ENCODE measurements at regions not wholly inside any gene's neighbourhood (a gene's known extent, or its start where the extent isn't known, plus 50 kb on each side); places are given as distances from the start of the nearest gene placed in this dataset.
"Not testable (repeated sequence)": the region's sequence is repeated elsewhere in the genome, so short reads cannot be mapped to it uniquely, and the experiment has no call there.

DNA sequence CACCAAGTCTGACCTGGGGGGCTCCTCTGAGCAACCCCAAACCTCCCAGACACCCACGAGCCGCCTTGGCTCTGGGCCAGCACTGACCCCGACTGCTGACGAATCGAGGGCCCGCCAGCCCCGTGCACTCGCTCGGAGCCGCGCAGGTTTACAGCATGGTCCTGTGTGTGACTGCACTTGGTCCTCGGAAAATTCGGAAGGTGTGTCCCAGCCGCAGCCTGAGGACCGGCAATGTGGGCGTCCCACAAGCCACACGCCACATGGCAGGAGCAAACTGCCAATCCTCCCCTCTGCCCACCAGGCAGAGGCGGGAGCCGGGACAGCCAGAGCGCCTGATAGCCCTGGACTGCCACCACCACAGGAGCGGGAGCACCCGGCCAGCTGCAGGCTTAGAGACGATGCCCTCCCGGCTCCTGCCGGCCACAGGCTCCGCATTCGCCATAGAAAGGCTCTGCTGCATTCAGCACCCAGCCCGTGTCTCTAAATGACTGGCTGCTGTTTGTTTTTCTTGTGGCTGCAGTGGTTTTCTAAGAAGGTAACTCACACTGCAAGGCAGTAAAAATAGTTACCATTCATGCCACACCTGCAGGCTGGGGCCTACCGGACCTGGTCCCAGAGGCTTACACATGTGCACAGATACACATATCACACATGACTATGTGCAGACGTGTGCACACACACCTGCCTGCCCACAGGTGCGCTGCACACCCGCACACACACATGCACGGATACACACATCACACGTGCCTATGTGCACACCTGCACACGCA is 5415.3 kb upstream of the TPTE start:
- DNase-seq, result not testable (repeated sequence)

DNA sequence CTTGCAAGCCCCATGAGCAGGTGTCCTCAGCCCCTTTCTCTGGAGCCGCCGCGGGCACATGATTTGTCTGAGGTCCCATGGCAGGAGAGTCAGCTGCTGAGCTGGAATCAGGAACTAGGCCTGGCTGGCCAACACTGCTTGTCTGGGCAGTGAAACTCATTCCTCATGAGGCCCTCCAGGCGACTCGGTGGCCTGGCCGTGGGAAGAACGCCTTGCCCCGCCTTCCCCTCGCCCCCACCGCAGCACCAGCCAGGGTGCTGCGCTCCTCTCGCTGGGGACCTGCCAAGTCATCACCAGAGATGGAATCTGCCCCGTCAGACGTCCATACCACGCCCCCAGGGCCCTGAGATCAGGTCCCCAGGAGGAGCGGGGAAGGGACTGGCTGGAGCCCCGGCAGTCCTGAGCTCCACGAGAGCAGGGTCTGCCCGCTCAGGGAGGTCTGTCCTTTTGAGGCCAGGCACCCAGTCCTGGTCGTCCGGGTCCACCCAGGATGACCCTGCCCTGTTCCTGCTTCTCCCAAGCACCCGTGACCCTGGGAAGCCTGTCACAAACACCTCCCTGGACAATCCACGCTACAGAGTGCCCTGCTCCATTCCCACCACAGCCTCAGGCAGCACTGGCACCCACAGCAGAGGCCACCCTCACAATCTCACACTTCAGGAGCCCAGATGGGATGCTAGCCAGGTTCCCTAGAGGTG is 5414.5 kb upstream of the TPTE start:
- not testable (repeated sequence) for DNase-seq

DNA sequence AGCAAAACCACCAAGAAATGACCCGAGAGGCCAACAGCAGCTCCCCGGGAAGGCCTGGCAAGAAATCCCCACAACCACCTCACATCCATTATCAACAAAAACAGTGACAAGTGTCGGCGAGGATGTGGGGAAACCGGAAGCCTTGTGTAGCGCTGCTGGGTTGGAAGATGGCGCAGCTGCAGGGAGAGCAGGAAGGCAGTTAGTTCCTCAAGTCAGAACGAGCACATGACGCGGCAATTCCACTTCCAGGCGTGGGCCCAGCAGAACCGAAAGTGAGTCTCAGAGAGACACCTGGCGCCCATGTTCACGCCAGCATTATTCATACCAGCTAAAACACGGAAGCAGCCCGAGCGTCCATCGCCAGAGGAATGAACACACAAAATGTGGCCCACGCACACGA is 5413.7 kb upstream of the TPTE start:
- not testable (repeated sequence) for DNase-seq

DNA sequence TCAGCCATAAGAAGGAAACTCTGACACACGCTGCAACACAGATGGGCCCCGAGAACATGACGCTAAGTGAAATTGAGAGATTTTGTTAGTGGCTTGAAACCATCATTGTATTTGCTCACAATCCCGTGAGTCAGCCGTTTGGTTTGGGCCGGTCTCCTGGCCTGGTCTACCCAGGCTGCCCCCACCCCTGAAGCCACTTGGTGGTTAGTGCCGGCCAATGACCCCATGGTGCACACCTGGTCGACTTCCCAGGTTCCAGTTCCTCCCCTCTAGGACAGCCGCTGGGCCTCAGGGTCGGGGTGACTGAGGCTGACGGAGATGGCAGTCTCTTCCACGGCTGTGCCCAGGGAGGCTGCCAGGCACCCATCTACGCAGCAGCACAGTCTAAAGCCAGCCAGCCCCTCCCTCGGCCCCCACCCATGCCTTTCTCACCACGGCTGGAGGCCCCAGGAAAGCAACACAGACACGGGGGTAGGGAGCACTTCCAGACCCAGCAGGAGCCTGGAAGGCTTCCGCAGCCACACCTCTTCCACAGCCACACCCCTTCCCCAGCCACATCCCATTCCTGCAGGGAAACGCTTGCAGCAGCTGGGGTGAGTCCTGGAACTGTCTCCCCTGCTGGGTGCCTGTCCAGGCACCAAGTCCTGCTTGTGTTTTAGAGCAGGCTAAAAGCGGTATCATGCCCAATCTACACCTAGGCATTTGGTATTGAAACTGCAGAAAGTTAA is 5413.2 kb upstream of the TPTE start:
- not testable (repeated sequence) for DNase-seq

DNA sequence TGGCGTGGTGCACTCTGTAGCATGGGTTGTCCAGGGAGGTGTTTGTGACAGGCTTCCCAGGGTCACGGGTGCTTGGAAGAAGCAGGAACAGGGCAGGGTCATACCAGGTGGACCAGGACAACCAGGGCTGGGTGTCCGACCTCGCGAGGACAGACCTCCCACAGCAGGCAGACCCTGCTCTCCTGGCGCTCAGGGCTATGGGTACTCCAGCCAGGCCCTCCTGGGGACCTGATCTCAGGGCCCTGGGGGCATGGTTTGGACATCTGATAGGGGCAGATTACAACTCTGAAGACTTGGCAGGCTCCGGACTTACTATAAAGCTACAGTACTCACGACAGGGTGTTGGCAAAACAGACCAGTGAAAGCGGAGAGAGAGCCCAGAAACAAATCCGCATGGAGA is 5410.2 kb upstream of the TPTE start:
- DNase-seq, result not testable (repeated sequence)

DNA sequence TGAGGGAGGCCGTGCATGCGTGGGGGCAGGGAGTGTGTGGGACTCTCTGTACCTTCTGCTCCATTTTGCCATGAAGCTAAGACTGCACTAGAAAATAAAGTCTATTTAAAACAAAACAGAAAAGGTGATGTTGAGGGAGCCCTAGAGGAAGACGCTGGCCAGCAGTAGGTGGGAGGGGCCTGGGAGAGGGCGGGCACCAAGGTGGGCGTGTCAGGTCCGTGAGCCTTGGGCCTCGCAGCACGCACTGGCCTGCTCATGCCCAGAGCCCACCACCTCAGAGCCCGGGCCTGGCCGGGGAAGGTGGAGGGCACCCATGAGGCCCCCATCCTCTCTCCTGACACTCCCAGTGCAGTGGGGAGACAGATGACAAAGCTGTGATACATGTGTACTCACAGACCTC is 5408.3 kb upstream of the TPTE start:
- DNase-seq, result not testable (repeated sequence)

DNA sequence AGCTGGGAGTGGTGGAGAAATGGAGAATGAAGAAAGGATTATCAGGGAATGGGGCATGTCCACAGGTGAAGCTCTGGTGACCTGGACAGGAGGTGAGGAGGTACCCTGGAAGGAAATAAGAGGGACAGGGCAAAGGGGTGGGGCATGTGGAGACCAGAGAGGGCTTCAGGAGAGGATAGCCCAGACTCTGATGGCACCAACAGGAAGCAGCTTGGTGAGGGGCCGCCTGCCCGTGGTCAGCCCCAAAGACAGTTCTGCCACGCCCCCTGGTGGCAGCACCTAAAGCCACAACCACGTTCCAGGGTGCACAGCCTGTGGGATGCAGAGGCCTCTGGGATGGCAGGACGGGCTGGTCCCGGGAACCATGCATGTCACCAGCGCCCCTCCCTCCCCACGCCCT is 5406.9 kb upstream of the TPTE start:
- DNase-seq, result not testable (repeated sequence)

DNA sequence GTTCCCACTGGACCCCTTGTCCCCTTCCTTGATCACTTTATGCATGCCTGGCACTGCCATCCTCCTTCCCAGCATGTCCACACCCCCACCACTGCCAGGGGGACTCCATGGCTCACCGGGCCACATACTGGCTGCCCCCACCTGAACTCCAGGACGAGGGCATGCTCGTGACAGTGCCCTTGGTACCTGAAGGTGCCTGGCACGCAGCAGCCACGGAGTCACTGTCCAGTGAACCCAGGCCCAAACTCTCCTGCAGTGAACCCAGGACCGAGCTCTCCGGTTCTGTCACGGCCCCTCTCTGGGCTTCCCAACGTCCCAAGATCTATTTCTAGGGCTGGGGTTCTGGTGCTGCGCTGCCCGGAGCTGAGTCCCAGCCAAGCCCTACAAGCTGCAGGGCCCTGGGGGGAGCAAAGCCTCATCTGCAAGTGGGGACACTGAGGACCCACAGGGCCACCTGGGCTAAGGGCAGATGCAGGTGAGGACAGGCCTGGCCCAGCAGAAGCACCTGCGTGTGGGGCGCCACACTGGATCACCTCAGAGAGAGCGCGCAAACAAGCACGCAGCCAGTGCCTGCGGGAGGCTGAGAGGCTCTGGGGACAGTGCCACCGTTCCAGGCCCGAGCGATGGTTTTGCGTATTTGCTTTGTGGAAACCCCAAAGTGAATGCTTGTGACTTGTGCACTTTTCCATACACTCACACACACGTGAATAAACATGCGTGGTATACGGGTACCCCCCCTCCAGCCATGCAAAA is 5406.3 kb upstream of the TPTE start:
- DNase-seq, result not testable (repeated sequence)

DNA sequence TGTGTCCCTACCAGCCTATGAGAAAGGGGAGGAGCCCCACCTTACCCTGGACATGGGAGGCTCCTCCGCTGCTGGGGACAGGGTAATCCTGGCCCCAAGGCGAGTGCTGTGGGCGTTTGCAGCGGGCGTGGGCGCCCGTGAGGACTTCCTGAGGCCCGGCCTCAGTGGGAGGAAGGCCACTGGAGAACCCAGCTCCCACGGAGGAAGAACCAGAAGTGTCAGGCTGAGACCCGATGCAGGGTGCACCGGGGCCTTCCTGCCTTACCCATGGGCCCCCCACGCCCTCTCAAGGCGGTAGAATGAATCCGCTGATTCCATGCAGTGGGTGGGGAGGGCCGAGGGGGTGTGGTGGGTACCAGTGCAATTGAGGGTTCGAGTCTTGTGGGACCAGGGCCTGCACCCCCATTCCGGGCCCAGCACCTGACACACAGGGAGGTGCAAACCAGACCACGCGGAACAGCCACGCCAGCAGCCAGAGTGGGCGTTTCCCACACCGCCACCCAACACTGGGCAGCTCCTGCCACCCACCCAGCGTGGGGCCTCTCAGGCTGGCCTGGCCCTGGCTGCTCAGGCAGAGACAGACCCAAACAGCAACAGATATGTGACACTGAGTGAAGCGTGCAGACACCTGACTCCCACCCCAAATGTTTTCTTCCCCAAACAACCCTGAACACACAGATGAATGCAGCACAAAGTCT is 5405.6 kb upstream of the TPTE start:
- DNase-seq, result peak in 1 of 2 donors; percentile 29

DNA sequence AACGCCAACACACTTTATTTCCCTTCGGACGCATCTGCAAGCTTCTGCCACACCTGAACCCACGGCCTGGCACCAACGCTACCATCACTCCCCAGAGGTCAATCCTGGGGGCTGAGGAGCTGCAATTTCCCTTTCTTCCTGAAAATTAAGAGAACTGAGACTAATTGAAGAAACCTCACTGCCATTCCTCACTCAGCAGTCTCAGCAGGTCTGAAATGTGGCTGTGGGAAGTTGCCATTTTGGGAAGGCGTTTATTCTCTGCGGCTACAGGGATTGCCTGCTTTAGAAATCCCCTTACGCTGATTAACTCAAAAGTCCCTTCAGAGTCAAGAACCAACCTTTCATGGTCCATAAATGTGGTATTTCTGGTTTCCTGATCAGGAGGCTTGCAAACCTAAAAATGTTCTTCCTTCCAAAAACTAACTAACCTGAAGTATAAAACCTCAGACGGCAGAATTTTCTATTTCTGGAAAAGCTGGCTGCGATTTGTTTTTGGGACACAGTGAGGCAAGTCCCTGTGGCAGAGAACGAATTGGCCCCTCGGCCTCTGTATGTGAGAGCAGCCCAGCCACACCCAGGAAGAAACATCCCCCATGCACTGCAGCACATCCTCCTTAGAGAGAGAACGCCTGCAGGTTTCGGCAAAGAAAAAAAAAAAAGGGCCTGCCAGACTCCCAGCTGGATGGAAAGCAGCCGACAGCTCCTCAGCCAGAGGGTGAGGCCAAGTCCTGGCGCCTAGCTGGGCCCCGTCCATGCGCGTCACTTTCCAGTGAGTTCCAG is 5404.8 kb upstream of the TPTE start:
- DNase-seq, result not testable (repeated sequence)

DNA sequence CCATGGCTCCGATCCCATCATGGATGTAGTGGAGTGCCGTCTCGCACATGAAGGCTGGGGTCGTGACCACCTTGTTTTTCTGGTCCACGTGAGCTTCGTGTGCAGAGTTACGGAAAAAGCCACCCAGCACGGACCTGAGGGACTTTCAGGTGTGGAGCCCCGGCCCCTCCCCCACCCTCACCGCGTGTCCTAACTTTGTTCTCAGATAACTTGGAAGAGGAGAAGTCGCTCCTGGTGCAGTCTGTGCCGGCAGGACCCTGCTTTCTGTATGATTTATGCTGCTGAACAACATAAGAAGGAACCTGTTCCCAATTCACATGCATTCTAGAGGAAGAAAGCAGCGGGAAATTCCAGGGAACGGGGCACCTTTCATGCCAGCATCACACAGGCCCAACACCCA is 5404.2 kb upstream of the TPTE start:
- not testable (repeated sequence) for DNase-seq

DNA sequence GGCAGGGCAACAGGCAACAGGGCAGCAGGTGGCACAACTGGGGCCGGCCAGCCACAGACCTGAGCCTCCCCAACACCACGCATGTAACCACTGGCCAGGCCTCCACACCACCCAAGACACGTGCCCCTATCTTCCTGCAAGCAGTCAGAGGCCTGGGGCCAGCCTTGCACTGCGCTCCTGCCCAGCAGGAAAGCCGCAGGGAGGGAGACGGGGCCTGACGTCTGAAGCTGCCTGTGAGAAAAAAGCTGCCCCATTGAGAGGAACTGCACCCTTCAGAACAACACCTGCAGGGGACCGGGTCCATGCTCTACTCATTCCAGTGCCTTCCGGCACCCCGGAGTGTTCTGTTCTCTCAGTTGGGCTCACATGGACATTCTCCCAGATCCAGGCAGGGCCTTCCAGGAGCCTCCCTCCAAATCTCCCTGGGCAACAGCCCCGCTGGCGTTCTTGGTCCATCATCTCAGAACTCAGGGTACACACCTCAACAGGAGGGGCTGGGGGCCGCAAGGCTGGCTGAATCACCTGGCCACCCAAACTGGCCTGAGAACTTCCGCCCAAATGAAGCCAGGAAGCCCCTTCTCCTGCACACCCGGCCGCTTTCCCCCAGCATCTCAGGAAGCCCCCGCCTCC is 5403.6 kb upstream of the TPTE start:
- peak; percentile 25 to 36 for DNase-seq

DNA sequence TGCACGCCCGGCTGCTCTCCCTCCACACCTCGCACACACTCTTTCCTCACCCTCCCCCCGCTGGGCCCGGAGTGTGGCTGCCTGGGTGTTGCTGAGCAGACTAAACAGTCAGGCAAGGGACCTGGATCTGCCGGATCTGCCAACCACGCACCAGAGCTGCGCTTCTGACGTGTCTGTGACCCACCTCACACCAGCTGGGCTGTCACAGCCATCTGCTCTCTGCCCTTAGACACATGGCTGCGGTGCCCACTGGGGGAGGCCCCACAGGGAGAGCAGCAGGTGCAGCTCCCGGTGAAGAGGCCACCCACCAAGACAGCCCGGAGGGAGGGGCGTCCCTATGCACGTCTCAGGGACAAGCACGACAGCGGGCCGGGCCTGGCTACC is 5403.1 kb upstream of the TPTE start:
- peak; percentile 57 to 74 for DNase-seq

DNA sequence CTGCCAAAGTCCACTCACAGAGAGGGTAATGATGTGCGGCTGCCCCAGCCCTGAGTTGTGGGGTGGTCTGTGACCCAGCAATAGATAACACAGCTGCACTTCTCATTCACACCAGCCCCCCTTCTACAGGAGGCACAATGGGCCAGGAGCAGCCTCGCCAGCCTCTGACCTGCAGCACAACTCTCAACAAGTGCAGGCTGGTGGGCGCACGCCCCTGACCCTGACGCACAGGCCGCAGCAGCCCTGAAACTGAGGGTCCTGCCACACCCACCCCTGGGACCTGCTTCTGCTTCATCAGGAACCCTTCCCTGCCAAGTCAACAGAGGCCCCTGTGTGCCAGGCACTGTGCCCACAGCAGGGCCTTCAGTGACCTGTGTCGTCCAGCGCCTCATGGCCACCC is 5402.2 kb upstream of the TPTE start:
- DNase-seq, result not testable (repeated sequence)

DNA sequence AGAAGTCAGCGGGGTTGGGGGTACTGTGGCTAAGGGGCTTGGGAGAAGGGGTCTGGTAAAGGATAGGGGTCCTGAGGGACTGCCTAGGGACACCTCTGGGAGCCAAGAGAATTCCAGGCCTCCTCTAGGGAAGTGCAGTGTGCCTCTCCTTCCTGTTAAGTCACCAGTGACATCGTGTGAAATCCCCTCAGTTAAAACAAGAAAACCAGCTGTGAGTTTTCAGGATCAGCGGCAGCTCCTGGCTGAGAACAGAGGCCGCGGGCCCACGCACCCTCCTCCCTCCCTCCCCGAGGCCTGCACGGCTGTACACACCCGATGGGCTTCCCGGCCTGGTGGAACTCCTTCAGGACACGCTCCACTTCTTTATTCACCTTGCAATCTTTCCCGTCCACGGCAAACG is 5400.0 kb upstream of the TPTE start:
- not testable (repeated sequence) for DNase-seq

DNA sequence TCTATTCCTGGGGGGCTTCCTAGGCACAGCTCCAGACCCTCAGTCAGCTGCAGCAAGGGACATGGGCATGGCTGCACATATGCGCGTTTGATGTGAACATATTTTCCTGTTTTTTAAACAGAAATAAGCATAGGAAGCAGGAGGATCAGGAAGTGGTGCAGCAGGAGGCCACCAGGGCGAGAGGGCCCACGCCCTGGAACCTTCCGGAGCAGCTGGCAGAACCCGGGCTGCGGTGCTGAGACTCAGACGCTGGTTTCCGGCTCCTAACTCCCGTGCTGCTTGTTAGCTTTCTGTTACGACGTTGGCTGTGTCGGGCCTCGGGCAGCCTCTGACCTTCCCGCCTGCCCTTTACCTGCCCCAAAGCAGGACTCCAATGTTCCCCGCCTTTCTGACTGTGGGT is 5399.5 kb upstream of the TPTE start:
- DNase-seq, result not testable (repeated sequence)

DNA sequence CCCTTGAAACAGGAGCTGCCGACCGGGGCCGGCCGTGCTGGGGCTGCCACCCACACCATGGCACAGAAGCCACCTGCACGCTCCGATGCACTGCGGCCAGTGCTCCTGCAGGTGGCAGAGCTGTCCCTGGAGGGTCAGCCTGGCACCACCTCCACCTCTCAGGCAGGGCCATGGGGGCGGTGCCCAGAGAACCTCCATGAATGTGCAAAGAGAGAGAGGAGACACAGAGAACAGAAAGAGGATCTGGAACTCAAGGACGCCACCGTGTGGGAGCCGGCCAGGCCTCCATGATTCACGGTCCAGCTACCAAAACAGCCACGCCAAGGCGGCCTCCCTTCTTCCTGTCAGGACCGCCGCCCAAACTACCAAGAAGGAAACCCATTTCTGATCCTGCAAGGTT is 5397.7 kb upstream of the TPTE start:
- peak; percentile 83 to 84 for DNase-seq

DNA sequence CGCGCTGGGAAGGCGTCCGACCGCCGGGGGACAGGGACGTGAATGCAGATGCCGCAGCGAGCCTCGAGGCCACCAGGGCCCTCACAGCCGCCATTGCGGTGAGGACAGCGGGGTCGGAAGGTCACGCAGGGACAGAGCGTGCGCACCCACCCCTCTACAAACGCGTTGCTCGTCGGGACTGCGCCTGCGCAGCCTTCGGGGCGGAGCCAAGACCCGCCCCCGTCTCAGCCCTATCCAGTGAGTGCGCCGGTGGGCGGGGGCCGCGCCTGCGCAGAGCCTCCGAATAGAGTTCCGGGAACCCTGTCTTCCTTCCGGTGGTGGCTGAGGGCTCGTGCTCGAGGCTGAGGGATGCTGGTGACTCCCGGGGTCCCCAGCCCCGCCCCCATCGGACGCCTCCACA is 5393.1 kb upstream of the TPTE start:
- peak; percentile 97 to 98 for DNase-seq

DNA sequence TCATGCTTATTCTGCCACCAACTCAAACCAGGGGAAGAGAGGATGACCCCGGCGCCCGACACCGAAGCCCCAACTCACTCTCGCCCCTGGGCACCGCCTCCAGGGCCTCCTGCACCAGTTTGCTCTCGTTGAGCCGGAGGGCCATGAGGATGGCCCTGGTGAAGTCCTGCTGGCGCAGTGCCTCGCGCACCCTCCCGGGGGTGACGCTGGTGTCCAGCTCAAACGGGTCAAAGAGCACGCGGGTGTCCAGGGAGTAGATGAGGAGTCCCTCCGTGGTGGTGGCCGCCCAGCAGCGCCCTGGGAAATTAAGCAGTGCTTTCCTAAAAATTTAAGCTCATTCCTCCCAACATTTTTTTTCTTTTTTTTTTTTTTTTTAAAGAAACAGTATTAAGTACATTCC is 5387.6 kb upstream of the TPTE start:
- not testable (repeated sequence) for DNase-seq

DNA sequence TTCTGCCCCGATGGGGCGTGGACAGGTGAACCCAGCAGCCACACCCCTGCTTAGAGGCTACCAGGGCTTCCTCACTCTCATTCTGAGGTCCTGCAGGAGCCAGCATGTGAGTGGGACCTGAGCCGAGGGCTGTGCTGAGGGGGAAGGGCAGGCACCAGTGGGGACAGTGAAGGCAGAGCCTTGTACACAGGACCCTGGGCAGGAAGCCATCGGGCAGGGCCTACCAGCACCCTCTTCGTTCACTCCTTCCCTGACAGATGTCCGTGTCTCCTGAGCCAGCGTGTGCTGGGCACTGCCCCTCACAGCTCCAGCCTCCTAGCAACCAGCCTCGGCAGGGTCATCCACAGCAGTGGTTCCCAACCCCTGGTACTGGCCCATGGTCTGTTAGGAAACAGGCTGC is 5385.0 kb upstream of the TPTE start:
- DNase-seq, result not testable (repeated sequence)

DNA sequence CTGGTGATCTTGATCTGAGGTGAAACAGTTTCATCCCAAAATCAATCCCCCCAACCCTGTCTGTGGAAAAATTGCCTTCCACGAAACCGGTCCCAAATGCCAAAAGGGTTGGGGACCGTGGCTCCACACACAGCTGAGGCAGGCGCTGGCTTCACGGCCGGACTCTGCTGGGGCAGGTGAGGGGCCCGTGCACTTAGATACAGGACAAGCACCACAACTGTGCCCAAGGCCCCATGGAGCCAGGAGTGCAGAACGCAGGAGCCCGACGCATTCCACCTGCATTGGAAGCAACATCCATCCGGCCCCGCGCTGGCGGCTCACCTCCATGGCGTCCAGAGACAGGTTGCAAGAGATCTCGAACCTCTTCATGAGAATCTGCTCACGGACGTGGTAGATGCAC is 5384.4 kb upstream of the TPTE start:
- not testable (repeated sequence) for DNase-seq

Data from CD4-positive, alpha-beta T cell treated with Interleukin-4 for 1 hour (primary cell).